RWPE1 (cell line): ENCODE measurements at regions not wholly inside any gene's neighbourhood (a gene's known extent, or its start where the extent isn't known, plus 50 kb on each side); places are given as distances from the start of the nearest gene placed in this dataset.
"Not testable (repeated sequence)": the region's sequence is repeated elsewhere in the genome, so short reads cannot be mapped to it uniquely, and the experiment has no call there.

Experiments
- CTCF ChIA-PET: fragments of 350-600 bp; sonication (Branson Sonifier 250); formaldehyde crosslinking; extraction: SDS; loops from one replicate; lab custom pipeline; 2021; lab: Yijun Ruan, JAX
- POLR2A ChIA-PET: fragments of 400-600 bp; formaldehyde crosslinking; extraction: SDS; loops from one replicate; lab custom pipeline; 2020; ENCODE audit warnings: antibody characterized with exemption; ENCODE audit not compliant: low non-redundant PET; lab: Yijun Ruan, JAX
- DNase-seq: peaks from one replicate; pipeline ENCODE4 v3.0.0; 2012; ENCODE audit warnings: low spot score
- H3K27ac ChIP-seq: fragments of 450-650 bp; 2 replicates; pipeline ENCODE4 v1.5.1; 2017
- TF ChIP-seq, protein P1 (sequence below): fragments of 450-650 bp; conservative IDR thresholded peaks from 2 replicates; pipeline ENCODE4 v1.5.1; 2017; ENCODE audit warnings: low read depth, mild to moderate bottlenecking

GRCh38 chr6:11374036-11375010 lies 141.9 kb upstream of the NEDD9 start:
- TF ChIP-seq, protein P1, sequence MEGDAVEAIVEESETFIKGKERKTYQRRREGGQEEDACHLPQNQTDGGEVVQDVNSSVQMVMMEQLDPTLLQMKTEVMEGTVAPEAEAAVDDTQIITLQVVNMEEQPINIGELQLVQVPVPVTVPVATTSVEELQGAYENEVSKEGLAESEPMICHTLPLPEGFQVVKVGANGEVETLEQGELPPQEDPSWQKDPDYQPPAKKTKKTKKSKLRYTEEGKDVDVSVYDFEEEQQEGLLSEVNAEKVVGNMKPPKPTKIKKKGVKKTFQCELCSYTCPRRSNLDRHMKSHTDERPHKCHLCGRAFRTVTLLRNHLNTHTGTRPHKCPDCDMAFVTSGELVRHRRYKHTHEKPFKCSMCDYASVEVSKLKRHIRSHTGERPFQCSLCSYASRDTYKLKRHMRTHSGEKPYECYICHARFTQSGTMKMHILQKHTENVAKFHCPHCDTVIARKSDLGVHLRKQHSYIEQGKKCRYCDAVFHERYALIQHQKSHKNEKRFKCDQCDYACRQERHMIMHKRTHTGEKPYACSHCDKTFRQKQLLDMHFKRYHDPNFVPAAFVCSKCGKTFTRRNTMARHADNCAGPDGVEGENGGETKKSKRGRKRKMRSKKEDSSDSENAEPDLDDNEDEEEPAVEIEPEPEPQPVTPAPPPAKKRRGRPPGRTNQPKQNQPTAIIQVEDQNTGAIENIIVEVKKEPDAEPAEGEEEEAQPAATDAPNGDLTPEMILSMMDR = no peak
- ChIA-PET CTCF (no interaction called here), POLR2A (no interaction called here)
- no peak overlapping the region for H3K27ac ChIP-seq
- DNase-seq = no peak

DNA sequence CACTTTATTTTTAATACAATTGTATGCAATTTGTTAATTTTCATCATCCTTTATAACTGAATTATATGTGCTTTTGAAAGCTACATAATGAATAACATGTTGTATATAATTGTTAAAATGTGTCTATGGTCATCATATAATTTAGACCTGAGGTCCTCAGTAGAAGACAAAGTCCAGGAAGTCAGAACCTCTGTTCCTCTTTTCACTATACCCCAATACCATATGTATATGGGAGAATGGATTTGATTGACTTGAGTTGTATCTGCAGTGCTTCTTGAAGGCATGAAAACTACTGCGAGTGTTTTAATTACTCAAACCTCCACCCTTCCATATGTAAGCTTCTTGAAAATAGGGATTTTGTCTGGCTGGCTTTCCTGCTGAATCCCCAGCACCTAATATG lies 140.7 kb upstream of the NEDD9 start:
- POLR2A ChIA-PET = no interaction called here

GRCh38 chr6:11372186-11372790 lies 139.8 kb upstream of the NEDD9 start:
- POLR2A ChIA-PET, DNase-seq, CTCF ChIA-PET, H3K27ac ChIP-seq: not testable (repeated sequence)

More for the DNA sequence above, 140.7 kb upstream of the NEDD9 start:
- no peak for DNase-seq
- TF ChIP-seq, protein P1 = no peak
- CTCF ChIA-PET = interaction anchor here (0.5 kb wide), 1 partner anchor 42 kb away, joined by 3 read pairs; no protein-coding TSS in a partner anchor
- H3K27ac ChIP-seq = no peak overlapping the region

DNA sequence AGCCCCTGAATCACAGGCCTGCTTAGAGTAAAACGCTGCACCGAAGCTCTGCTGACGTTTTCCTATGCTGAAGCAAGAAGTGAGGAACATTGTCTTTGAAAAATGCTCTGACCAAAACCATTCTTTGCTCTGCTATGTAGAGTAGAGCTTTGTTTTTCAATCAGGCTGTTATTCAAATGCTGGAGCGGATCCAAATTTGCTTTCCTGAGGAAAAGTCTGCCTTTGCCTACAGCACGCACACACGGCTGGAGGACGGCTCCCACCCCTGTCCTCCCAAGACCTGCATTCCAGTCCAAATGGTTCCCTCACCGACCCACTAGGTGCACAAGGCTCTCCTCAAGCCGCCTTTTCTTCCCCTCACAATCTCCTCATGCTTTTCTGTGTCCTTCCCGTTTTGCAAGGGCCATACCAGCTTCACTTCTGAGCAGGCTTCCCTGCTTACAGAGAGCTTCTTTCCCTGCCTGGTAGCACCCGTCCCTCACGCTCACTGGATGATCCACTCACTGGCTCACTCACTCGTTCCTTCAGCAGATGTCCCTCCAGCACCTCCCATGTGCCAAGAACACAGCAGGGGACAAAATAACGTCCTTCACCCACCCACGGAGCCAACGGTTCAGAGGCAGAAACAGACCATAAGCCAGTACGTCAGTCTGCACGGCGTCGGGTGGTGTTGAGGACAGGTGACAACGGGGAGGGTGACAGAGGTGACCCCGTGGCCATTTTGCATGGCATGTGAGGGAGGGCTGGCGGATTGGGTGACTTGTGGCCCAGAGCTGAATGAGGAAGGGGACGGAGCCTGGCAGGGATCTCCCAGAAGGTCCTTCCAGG lies 137.9 kb upstream of the NEDD9 start:
- DNase-seq = no peak
- CTCF ChIA-PET = no interaction called here
- H3K27ac ChIP-seq = no peak overlapping the region
- POLR2A ChIA-PET = no interaction called here
- TF ChIP-seq, protein P1 = no peak

DNA sequence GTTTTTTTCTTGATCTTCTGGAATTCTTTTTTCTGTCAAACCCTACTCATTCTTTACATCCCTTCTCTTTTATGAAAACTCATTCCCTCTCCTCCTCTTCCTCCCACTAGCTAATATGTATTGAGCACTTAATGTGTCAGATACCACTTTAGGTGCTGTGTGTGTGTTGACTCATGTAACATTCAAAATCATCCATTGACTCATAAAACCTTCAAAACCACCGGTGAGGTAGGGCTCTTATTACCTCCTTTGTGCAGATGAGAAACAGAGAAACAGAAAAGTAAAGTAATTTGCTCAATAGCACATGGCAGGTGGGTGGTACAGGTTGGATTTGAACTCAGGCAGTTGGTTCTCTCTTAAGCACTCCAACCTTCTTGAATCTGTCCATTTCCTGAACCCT lies 136.3 kb upstream of the NEDD9 start:
- DNase-seq = peak; percentile 43
- TF ChIP-seq, protein P1 = no peak
- POLR2A ChIA-PET = no interaction called here
- H3K27ac ChIP-seq = no peak overlapping the region
- CTCF ChIA-PET = interaction anchor here (0.6 kb wide), 1 partner anchor 64 kb away, joined by 5 read pairs; no protein-coding TSS in a partner anchor

GRCh38 chr6:11368264-11368663 lies 135.8 kb upstream of the NEDD9 start:
- DNase-seq = no peak
- H3K27ac ChIP-seq = no peak overlapping the region
- TF ChIP-seq, protein P1 = no peak
- POLR2A ChIA-PET = no interaction called here
- CTCF ChIA-PET = interaction anchor here (0.6 kb wide), 2 partner anchors 64 to 118 kb away, joined by 3 to 5 read pairs; no protein-coding TSS in a partner anchor
